KMS-11 (cell line): ENCODE measurements at regions not wholly inside any gene's neighbourhood (a gene's known extent, or its start where the extent isn't known, plus 50 kb on each side); places are given as distances from the start of the nearest gene placed in this dataset.

Experiments
- H2AFZ ChIP-seq: fragments of 200-600 bp; sonication (generic); 2 replicates; pipeline ENCODE4 v1.6.1; 2016; ENCODE audit warnings: antibody characterized with exemption, mixed run types, low read depth
- H3K27ac ChIP-seq: fragments of 200-600 bp; sonication (generic); 2 replicates; pipeline ENCODE4 v1.6.1; 2016; ENCODE audit warnings: mild to moderate bottlenecking, mixed run types
- H3K27me3 ChIP-seq: fragments of 200-600 bp; sonication (generic); 2 replicates; pipeline ENCODE4 v1.6.1; 2017; ENCODE audit warnings: mild to moderate bottlenecking, low read depth, mixed run types, moderate library complexity; ENCODE audit not compliant: insufficient read depth
- H3K36me3 ChIP-seq: fragments of 200-600 bp; sonication (generic); 2 replicates; pipeline ENCODE4 v1.6.1; 2017; ENCODE audit warnings: mild to moderate bottlenecking, mixed run types; ENCODE audit not compliant: insufficient read depth
- H3K4me1 ChIP-seq: fragments of 200-600 bp; sonication (generic); 2 replicates; pipeline ENCODE4 v1.6.1; 2016; ENCODE audit warnings: mild to moderate bottlenecking, low read depth, mixed run types; ENCODE audit not compliant: poor library complexity, severe bottlenecking
- H3K4me2 ChIP-seq: fragments of 200-600 bp; sonication (generic); 2 replicates; pipeline ENCODE4 v1.7.0; 2016; ENCODE audit warnings: mild to moderate bottlenecking, mixed run types
- H3K4me3 ChIP-seq: fragments of 200-600 bp; sonication (generic); IDR thresholded peaks from 2 replicates; pipeline ENCODE4 v1.6.1; 2017; ENCODE audit warnings: low read depth, low read length, mixed read lengths; ENCODE audit not compliant: insufficient read depth
- H3K79me2 ChIP-seq: fragments of 200-600 bp; sonication (generic); 2 replicates; pipeline ENCODE4 v1.6.1; 2016; ENCODE audit warnings: low read depth, mixed run types; ENCODE audit not compliant: insufficient read depth
- H3K9ac ChIP-seq: fragments of 200-600 bp; sonication (generic); 2 replicates; pipeline ENCODE4 v1.6.1; 2016; ENCODE audit warnings: mild to moderate bottlenecking, mixed run types
- H4K20me1 ChIP-seq: fragments of 200-600 bp; sonication (generic); 2 replicates; pipeline ENCODE4 v1.6.1; 2016; ENCODE audit warnings: mild to moderate bottlenecking, mixed run types; ENCODE audit not compliant: insufficient read depth
- CTCF ChIP-seq: fragments of 200-600 bp; sonication (generic); conservative IDR thresholded peaks from 2 replicates; pipeline ENCODE4 v1.6.1; 2017; ENCODE audit warnings: low read depth, mild to moderate bottlenecking, antibody characterized with exemption, low read length, moderate library complexity, mixed read lengths

GRCh38 chr5:60333005-60333571 lies 366.9 kb downstream of the DEPDC1B start:
- H3K4me3 ChIP-seq: no peak overlapping the region
- H3K27me3 ChIP-seq: no peaks in the 10 kb centered on the region
- H3K4me2 ChIP-seq: no peak overlapping the region
- no peak overlapping the region for H3K9ac ChIP-seq
- H4K20me1 ChIP-seq: no peaks in the 10 kb centered on the region
- H3K36me3 ChIP-seq: no peaks in the 10 kb centered on the region
- no peaks in the 10 kb centered on the region for H3K4me1 ChIP-seq
- no peak overlapping the region for H2AFZ ChIP-seq
- TF ChIP-seq CTCF: no peak
- H3K27ac ChIP-seq: no peak overlapping the region
- no peaks in the 10 kb centered on the region for H3K79me2 ChIP-seq

DNA sequence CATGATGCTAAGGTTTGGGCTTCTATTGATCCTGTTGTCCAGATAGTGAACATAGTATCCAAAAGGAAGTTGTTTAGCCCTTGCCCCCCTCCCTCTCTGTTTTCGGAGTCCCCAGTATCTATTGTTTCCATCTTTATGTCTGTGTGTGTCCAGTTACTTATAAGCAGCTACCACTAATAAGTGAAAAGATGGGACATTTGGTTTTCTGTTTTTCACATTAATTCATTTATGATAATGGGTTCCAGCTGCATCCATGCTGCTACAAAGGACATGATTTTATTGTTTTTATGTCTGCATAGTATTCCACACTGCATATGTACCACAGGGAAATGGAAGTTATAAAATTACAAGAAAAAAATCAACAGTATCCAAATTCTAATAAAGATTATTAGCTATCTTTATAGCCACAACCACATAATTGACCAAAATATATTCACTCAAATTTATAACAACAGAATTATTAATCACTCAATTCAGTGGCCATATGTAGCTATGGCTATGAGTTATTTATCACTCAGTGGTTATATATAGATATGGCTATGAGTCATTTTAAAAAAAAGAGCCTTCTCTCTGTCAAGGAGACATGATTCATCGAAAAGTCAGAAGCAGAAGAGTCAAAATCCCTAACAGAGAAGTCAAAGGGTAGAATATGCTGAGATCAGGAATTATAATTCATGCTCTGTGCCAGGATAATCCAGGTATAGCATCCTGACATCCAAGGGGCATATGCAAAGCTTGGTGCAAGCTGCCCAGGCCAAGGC lies 367.5 kb downstream of the DEPDC1B start:
- Histone ChIP-seq H3K36me3 (no peaks in the 10 kb centered on the region), H3K4me2 (no peak overlapping the region)

DNA sequence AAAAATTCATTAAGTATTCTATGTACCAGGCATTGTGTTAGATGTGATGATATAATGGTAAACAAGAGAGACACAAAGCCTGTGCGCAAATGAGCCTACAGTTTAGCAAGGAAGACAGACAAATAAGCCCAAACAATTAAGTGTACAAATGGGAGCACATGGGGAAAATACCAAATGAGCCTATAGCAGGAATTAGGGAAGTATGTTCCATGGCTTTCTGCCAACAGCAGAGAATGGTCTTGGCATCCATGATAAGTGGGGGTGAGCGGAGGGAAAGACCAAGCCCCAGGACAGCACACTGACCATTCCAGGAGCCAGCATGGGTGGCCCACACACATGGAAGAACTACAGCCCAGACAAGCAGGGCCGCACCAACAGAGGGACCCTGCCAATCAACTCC lies 369.7 kb downstream of the DEPDC1B start:
- Histone ChIP-seq H3K79me2 (no peaks in the 10 kb centered on the region; the same call in 1 of the 2 replicates), H3K4me1 (no peaks in the 10 kb centered on the region), H4K20me1 (no peaks in the 10 kb centered on the region), H3K9ac (no peak overlapping the region), H3K27ac (no peak overlapping the region), H3K36me3 (no peaks in the 10 kb centered on the region), H2AFZ (no peak overlapping the region), H3K27me3 (no peaks in the 10 kb centered on the region), H3K4me3 (no peak overlapping the region), H3K4me2 (no peak overlapping the region)
- TF ChIP-seq CTCF: no peak

More for the DNA sequence above, 367.5 kb downstream of the DEPDC1B start:
- H2AFZ ChIP-seq: no peak overlapping the region
- H3K27ac ChIP-seq: no peak overlapping the region
- no peaks in the 10 kb centered on the region for H3K27me3 ChIP-seq
- H4K20me1 ChIP-seq: no peaks in the 10 kb centered on the region
- no peaks in the 10 kb centered on the region; the same call in 1 of the 2 replicates for H3K79me2 ChIP-seq
- no peak overlapping the region for H3K9ac ChIP-seq
- no peaks in the 10 kb centered on the region for H3K4me1 ChIP-seq
- H3K4me3 ChIP-seq: no peak overlapping the region
- no peak for TF ChIP-seq CTCF

DNA sequence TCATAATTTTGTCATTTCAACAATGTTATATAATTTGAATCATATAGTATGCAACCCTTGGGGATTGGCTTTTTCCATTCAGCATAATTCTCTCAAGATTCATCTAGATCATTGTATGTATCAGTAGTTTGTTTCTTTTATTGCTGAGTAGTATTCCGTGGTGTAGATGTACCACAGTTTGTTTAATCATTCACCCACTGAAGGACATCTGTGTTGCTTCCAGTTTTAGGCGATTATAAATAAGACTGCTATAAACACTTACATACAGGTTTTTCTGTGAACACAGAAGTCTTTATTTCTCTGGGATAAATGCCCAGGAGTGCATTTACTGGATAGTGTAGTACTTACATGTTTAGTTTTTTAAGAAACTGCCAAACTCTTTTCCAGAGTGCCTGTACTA lies 374.1 kb downstream of the DEPDC1B start:
- H2AFZ ChIP-seq: no peak overlapping the region
- H3K27me3 ChIP-seq: no peaks in the 10 kb centered on the region
- no peak overlapping the region for H3K9ac ChIP-seq
- H3K27ac ChIP-seq: no peak overlapping the region
- no peaks in the 10 kb centered on the region for H4K20me1 ChIP-seq
- no peaks in the 10 kb centered on the region; the same call in 1 of the 2 replicates for H3K79me2 ChIP-seq
- H3K36me3 ChIP-seq: no peaks in the 10 kb centered on the region
- no peak for TF ChIP-seq CTCF
- no peak overlapping the region for H3K4me3 ChIP-seq
- no peak overlapping the region for H3K4me2 ChIP-seq
- H3K4me1 ChIP-seq: no peaks in the 10 kb centered on the region
